GM12864 (cell line): ENCODE measurements at regions not wholly inside any gene's neighbourhood (a gene's known extent, or its start where the extent isn't known, plus 50 kb on each side); places are given as distances from the start of the nearest gene placed in this dataset.

ENCODE experiments used
- DNase-seq: peaks from one replicate; pipeline ENCODE4 v3.0.0-alpha.2; 2011; ENCODE audit warnings: low read depth
- H3K4me3 ChIP-seq: 2 replicates; pipeline ENCODE4 v1.5.1; 2011; ENCODE audit warnings: mild to moderate bottlenecking, low read depth, low read length, control low read depth
- TF ChIP-seq, protein P1 (sequence below): IDR thresholded peaks from 2 replicates; pipeline ENCODE4 v1.5.1; 2011; ENCODE audit warnings: low read depth, mild to moderate bottlenecking, moderate library complexity, low read length, control low read depth, inconsistent platforms; ENCODE audit errors: missing control alignments

DNA sequence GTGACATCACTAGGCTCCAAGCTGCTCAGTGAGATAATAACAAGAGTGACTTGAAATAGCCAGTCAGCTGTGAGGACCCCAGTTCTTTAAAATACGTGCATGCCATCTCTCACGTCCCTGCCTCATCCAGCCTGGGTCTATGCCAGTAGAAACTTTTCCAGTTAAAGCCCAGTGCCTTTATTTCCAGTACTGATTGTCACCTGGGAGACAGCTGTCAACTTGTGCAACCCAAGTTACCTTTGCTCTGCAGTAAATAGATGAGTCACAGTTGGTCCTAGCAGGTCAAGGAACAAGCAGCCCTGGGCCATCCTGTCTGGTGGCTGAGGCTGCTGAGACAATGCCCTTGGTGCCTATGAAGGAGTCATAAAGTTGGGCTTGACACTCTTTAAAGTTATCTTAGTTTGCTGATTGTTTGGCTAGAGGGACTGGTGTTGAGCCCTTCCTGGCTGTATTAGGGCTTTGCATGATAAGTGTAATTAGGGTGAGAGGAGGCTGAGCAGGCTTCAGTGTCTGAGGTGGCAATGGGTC lies 228.7 kb downstream of the LACC1 start:
- no peak overlapping the region for H3K4me3 ChIP-seq
- no peak for DNase-seq
- TF ChIP-seq, protein P1, sequence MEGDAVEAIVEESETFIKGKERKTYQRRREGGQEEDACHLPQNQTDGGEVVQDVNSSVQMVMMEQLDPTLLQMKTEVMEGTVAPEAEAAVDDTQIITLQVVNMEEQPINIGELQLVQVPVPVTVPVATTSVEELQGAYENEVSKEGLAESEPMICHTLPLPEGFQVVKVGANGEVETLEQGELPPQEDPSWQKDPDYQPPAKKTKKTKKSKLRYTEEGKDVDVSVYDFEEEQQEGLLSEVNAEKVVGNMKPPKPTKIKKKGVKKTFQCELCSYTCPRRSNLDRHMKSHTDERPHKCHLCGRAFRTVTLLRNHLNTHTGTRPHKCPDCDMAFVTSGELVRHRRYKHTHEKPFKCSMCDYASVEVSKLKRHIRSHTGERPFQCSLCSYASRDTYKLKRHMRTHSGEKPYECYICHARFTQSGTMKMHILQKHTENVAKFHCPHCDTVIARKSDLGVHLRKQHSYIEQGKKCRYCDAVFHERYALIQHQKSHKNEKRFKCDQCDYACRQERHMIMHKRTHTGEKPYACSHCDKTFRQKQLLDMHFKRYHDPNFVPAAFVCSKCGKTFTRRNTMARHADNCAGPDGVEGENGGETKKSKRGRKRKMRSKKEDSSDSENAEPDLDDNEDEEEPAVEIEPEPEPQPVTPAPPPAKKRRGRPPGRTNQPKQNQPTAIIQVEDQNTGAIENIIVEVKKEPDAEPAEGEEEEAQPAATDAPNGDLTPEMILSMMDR, result no peak

DNA sequence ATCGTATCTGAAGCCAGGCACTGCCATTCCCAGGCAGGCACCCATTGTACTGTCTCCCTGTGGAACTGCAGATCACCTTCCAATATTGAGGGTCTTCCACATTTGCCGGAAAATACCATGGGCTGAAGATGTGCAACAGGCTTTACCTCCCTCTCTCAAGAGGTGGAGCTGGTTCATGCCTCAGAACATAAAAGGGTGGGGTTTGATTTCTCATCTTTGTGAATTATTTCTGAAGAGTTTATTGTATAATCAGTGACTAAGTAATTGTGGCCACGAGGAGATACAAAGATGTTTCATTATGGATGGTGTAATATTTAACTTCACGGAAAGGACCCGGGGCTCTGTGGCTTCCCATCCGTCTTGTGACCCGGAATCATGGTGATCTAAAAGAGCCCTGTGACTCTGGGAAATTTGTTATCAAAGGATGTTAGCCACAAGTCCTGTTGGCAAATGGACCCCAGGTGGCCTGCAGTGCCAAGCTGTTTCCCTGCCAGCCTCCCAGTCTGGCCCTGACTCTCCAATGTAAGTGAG lies 230.5 kb downstream of the LACC1 start:
- DNase-seq, result no peak
- TF ChIP-seq, protein P1, result no peak
- H3K4me3 ChIP-seq, result no peak overlapping the region

DNA sequence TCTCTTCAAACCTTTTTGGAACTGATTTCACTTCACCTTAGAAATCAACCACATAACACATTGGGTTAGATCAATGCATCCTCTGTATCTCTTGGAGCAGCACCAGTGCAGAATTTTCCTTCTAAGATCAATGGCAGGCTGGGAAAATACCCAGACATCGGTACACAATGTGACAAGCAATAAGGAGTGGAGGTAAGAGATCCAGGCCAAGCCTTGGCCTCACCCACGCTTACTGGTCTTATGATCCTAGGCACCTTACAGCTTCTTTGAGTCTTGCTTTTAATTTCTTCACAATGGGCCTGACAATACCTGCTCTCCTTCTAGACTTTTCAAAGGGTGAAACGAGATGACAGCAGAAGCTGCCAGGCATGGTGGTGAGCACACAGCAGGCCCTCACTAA lies 232.0 kb downstream of the LACC1 start:
- no peak overlapping the region for H3K4me3 ChIP-seq
- DNase-seq, result no peak

DNA sequence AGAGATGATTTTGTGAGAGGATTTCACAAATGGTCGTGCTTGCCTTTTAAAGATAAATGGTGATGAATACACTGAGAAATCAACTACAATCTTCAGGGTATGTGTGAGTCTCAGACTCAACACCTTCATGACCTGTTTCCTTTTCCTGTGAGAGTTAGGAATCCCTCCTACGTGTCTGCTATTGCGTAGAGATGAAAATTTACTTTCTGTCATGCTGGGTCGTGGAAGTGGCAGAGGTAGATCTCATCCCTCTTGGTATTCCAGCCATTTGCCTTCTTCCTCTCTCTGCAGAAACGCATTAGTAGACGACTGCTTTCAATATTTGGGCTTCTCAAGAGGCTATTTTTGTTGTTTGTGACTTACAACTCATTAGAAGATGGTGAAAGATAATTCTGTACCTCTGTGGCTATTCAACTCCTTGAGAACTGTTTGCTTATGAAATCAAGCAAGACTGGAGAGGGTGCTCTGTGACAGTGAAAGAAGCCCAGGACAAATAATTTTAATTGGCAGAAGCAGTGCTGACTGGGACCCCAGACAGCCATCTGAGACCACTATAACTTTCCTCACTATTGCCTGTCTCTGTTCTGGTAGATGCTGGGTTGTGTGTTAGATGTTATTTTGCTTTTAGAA lies 233.1 kb downstream of the LACC1 start:
- DNase-seq, result no peak

More for the DNA sequence above, 232.0 kb downstream of the LACC1 start:
- TF ChIP-seq, protein P1, result no peak

DNA sequence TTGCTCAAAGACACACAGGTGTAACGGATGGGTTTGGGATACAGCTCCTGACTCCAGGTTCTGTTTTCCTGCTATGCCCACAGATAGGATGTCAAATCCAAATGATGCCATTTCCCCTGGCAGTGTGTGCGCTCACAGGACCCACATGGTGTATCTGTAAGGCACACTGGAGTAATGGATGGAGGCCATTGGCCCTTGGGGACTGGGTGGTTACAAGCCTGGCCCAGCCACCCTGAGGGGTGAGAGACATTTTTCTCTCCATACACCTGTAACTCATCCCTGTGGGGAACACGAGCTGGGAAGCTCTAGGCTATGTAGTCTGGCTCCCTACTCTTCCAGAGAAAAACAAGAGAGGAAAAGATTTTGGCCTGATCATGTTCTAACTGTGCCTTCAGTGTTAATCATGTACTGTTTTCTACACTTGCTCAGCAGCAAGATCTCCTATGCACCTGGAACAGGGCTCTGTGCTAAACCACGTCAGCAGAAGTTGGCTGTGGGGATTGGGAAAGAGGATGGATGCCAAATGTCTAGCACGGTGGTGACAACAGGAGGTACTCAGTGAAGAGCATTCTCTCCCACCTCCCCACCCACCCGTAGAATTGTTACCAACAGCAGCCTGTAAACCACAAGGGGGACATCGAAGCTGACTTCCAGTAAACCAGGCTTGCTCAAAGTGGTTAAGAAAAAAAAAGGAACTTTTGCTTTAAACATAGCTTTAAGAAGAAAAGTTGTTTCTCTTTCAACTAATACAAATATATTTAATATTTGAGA lies 237.0 kb downstream of the LACC1 start:
- TF ChIP-seq, protein P1, result no peak
- DNase-seq, result no peak
- no peak overlapping the region for H3K4me3 ChIP-seq

More for the DNA sequence above, 233.1 kb downstream of the LACC1 start:
- no peak overlapping the region for H3K4me3 ChIP-seq
- TF ChIP-seq, protein P1, result no peak

DNA sequence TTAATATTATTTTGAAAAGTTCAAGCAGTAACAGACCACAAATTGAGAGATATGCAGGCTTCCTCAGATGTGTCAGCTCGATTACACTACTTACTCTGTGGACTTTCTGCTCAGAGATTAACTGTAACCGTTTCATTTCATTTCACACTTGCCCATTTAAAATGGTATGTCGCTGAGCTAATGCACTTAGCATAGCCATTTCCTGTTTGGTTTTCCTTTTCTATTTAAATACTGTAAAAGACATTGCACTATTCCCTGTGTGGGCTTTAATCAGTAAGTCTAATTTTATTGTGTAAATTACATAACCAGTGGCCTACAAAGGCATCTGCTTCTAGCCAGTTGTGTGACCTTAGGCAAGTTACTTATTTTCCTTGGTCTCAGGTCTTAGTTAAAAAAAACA lies 237.6 kb downstream of the LACC1 start:
- TF ChIP-seq, protein P1, result no peak
- no peak overlapping the region for H3K4me3 ChIP-seq
- DNase-seq, result no peak
